RKO (cell line): ENCODE measurements at regions not wholly inside any gene's neighbourhood (a gene's known extent, or its start where the extent isn't known, plus 50 kb on each side); places are given as distances from the start of the nearest gene placed in this dataset.
"Not testable (repeated sequence)": the region's sequence is repeated elsewhere in the genome, so short reads cannot be mapped to it uniquely, and the experiment has no call there.

ENCODE experiments used
- DNase-seq: peaks from one replicate; pipeline ENCODE4 v3.0.0-alpha.2; 2016; ENCODE audit warnings: low spot score

DNA sequence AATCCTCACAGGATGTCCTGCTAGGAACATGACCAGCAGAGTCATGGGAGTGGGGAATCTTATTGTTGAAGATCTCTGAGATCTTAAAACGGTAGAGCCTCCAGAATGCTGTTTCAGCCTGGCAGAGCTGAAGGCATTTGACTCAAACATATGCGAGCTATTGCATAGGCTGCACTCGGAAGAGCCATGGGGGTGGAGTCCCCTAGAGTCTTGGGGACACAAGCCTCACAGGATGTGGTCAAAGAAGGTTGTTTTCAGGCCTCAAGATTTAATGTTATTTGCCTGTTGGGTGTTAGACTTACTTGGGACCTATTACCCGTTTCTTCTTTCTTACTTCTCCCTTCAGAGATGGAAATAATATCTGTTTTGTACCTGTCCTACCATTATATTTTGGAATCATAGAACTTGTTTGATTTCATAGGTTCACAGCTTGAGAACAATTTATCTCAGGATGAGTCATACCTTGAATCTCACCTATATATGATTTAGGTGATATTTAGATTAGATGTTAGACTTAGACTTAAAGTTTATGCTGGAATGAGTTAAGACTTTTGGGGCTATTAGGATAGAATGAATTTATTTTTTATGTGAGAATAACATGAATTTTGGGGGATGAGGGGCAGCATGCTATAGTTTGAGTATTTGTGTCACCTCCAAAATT, 172.2 kb upstream of the ATP2B1 start:
- DNase-seq, result no peak

GRCh38 chr12:89879766-89880165, 171.1 kb upstream of the ATP2B1 start:
- DNase-seq, result no peak

GRCh38 chr12:89878950-89879349, 170.3 kb upstream of the ATP2B1 start:
- no peak for DNase-seq

DNA sequence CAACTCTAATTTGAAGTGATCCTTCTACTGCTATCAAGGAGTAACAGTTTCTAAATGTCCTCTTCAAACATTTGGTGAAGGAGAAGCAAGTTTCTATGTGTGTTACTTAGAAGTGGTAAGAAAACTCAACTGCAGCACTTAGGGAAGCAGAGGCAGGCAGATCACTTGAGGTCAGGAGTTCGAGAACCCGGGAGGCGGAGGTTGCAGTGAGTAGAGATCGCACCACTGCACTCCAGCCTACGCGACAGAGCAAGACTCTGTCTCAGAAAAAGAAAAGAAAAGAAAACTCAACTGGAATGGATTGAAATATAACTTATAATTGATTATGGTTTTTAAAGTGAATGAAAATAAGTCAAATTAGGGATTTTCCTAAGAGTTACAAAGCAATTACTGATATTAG, 169.7 kb upstream of the ATP2B1 start:
- no peak for DNase-seq

DNA sequence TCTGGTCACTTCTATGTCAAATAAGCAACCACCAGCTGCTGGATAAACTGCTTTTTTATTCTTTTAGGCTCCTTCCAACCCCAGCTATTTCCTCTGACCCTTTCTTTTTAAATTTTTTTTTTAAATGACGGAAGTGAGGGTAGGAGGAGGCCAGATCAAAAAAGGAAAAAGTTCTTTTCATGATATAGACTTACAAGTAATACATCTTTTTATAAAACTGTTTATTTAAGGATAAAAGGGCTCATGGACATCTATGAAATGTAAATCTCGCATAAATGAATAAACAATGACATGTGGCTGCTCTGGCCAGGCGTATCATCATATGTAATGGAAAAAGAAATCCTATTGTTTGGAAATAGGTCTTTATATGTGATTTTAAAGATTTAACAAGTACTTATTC, 169.0 kb upstream of the ATP2B1 start:
- DNase-seq, result no peak

- DNase-seq, result no peak
Measured at GRCh38 chr12:89877136-89877535, 168.5 kb upstream of the ATP2B1 start.

- DNase-seq, result no peak
Measured at GRCh38 chr12:89875809-89876208, 167.2 kb upstream of the ATP2B1 start.

- no peak for DNase-seq
Measured at GRCh38 chr12:89875225-89875624, 166.6 kb upstream of the ATP2B1 start.

DNA sequence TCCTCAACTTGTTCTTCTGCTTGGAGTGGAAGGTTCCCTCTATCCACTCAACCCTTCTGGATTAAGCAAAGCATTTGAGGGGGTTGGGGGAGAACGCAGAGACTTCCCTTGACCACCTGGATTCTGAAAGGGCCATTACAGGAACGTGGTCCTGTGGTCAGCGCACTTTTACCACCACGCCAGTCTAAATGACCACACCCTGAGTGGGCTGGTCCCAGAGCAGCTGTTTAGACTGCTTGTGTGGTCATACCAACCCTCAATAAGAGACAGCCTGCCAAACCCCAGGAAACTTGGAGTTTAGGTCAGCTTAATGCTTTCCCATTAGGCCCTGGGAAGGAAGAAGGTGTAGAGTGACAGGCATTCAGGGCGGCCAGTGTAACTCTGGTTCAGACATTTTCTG, 165.5 kb upstream of the ATP2B1 start:
- no peak for DNase-seq

- DNase-seq, result no peak
Measured at GRCh38 chr12:89873745-89874144, 165.1 kb upstream of the ATP2B1 start.

DNA sequence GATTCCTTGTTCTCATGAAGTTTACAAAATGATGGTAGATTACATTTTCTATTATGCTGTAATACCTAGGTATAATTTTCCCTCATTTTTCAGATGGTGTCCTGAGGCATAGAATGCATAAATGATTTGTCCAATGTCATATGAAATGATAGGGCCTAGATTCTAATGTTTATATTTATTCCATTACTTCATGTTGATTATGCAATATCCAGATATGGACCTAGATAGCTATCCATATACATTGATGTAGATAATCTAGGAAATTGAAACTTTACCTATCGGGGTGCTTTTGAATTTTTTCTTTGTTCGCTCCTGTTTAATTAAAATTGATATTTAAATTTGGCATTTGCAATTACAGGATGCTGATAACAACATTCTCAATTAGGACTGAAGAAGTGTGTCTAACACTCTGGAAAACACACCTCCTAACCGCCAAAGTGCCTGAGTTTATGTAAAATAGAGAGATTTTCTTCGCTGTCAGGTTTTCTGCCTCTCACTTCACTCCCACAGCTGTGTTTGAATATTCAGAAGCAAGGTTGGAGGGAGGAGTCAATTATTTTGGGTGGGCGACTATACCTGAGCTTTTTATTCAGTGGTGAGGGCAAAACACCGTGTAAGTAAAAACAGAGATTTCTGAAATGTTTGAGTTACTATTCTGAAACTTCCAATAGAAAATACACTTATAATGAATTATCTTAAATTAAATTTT, 164.4 kb upstream of the ATP2B1 start:
- DNase-seq, result no peak

GRCh38 chr12:89870413-89871184, 162.0 kb upstream of the ATP2B1 start:
- no peak for DNase-seq

- not testable (repeated sequence) for DNase-seq
Measured at GRCh38 chr12:89867611-89868010, 159.0 kb upstream of the ATP2B1 start.

- no peak for DNase-seq
Measured at GRCh38 chr12:89864411-89864810, 155.8 kb upstream of the ATP2B1 start.

DNA sequence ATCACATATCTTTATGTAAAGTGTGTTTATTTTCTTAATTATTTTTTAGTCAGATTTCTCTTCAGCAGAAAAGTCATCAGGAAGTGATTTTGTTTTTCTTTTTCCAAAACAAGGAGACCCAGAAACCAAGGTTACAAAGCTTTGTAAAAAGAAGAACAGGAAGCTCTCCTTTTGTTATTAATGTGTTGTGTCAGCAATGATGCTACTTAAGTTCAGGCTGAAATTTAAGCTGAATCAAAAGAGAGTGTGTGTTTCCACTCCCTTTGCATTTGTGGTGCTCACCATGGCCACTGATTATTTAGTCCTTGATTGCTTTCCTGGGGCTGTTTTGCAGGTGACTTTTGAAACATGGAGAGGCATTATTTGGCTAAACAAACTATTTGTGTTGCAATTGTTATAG, 155.3 kb upstream of the ATP2B1 start:
- DNase-seq, result no peak

DNA sequence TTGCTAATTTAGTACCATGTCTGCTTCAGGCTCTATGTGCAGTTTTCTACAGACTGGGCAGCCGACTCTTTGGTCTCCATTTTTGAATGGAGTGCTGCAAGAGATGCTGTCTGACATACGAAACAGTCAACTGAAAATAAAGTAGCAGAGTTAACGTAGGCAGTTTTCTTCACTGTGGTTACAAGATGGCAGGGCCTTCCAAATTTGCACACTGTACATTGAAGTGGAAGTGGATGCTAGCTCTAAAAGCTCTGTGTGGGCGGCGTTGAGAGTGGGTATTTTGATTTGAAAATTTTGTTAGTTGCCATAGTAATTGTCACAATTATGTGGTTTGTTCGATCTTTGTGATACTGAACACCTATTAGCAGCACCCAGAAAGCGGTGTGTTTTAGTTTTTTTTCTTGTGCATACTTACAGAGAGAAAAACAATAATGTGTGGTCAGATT, 154.9 kb upstream of the ATP2B1 start:
- DNase-seq, result no peak

DNA sequence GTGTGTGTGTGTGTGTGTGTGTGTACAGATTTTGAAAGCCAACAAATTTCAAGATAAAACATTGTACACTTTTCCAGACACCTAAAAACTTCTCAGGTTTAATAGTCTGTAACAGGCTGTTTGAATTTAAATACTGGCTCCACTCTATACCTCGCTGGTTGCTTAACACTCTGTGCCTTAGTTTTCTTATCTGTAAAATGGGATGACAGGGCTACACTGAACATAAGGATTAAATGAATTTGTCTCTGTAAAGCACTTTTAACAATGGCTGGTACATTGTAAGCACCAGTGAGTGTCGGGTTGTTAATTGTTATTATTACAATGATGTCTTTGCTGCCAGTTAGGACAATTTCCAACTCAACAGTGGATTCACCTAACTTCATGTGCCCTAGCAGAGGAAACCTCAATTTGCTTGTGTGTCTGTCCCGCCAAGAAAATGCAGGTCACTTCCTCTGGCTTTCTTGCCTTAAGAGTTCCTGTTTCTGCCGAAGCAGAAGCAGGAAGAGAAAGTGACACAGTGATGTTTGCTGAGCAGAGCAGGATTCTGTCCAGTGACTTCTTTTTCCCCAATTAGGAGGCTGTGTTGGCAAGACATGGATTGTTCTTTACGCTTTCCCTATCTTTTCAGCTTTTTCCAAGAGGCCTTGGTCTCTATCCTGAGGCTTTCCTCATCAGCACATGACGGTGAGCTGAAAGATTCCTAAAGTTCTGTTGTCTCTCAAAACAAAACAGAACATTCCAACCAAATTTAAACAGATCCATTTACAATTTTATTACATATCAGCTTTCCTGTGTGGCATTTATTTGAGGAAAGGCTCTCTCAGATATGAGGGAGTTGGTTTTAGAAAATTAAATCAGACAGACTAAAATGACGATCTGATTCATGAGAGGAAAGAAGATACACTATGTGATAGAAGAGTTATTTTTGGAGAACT, 154.1 kb upstream of the ATP2B1 start:
- DNase-seq, result no peak

GRCh38 chr12:89861086-89861485, 152.4 kb upstream of the ATP2B1 start:
- no peak for DNase-seq

DNA sequence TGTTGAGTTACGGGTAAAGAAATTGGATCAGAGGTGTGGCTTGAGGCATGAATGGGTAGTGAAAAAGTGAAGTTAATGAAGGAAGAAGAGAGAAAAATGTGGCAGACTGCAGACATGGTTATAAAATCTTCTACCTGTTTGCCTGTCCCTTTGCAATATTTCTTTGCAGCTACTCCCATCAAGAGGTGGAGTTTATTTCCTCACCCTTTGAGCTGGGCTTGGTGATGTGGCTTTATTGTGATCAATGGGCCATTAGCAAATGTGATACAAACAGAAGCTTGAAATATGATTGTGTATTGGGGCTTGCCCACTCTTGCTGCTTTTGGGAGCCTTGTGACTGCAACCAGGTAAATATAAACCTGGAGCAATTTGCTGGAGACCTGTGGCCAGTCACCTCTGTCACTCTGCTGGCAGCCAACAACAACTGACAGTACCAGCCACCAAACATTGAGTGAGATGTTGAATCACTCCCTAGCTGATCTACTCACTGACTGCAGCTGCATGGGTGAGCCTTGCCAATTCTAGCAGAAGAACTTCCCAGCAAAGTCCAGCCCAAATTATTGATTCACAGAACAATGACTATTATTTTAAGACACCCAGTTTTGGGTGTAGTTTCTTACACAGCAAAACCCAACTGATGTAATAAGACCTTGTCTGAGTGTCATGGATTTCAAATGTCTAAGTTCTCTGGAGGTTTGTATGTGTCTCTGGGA, 151.0 kb upstream of the ATP2B1 start:
- no peak for DNase-seq

- DNase-seq, result no peak
Measured at GRCh38 chr12:89858718-89859117, 150.1 kb upstream of the ATP2B1 start.

- no peak for DNase-seq
Measured at GRCh38 chr12:89857652-89858274, 149.1 kb upstream of the ATP2B1 start.
